GM21737 (cell line): ENCODE measurements at regions not wholly inside any gene's neighbourhood (a gene's known extent, or its start where the extent isn't known, plus 50 kb on each side); places are given as distances from the start of the nearest gene placed in this dataset.
"Not testable (repeated sequence)": the region's sequence is repeated elsewhere in the genome, so short reads cannot be mapped to it uniquely, and the experiment has no call there.

Experiments used
- ATAC-seq: cut with Tn5 transposase; IDR thresholded peaks from one replicate; pipeline ENCODE4 v1.9.1; 2021; ENCODE audit warnings: mild to moderate bottlenecking, moderate library complexity; ENCODE audit not compliant: unreplicated experiment

GRCh38 chr7:29619111-29619510 is 55.5 kb downstream of the PRR15 start:
- ATAC-seq: no peak

- ATAC-seq: no peak
These were observed 56.4 kb downstream of the PRR15 start for GRCh38 chr7:29619848-29620555.

GRCh38 chr7:29620556-29620930 is 56.9 kb downstream of the PRR15 start:
- ATAC-seq: no peak

- no peak for ATAC-seq
These were observed 59.0 kb downstream of the PRR15 start for GRCh38 chr7:29622335-29623265.

GRCh38 chr7:29623973-29624372 is 60.3 kb downstream of the PRR15 start:
- no peak for ATAC-seq

GRCh38 chr7:29626730-29627129 is 63.1 kb downstream of the PRR15 start:
- ATAC-seq: no peak

GRCh38 chr7:29627631-29628030 is 64.0 kb downstream of the PRR15 start:
- ATAC-seq: no peak

- no peak for ATAC-seq
These were observed 65.9 kb downstream of the PRR15 start for GRCh38 chr7:29629507-29629906.

- not testable (repeated sequence) for ATAC-seq
These were observed 71.7 kb downstream of the PRR15 start for GRCh38 chr7:29635067-29636008.

- ATAC-seq: no peak
These were observed 72.3 kb downstream of the PRR15 start for GRCh38 chr7:29636009-29636351.

GRCh38 chr7:29637374-29637773 is 73.7 kb downstream of the PRR15 start:
- ATAC-seq: no peak

GRCh38 chr7:29638841-29639240 is 75.2 kb downstream of the PRR15 start:
- not testable (repeated sequence) for ATAC-seq

- ATAC-seq: no peak
These were observed 75.8 kb downstream of the PRR15 start for GRCh38 chr7:29639386-29639785.

- no peak for ATAC-seq
These were observed 76.4 kb downstream of the PRR15 start for GRCh38 chr7:29639886-29640595.

GRCh38 chr7:29641651-29642050 is 78.0 kb downstream of the PRR15 start:
- no peak for ATAC-seq

GRCh38 chr7:29642494-29643155 is 79.0 kb downstream of the PRR15 start:
- no peak for ATAC-seq

GRCh38 chr7:29646116-29646515 is 82.5 kb downstream of the PRR15 start:
- ATAC-seq: not testable (repeated sequence)

GRCh38 chr7:29647020-29647654 is 83.5 kb downstream of the PRR15 start:
- ATAC-seq: no peak

GRCh38 chr7:29647691-29648210 is 84.1 kb downstream of the PRR15 start:
- ATAC-seq: not testable (repeated sequence)
